Panc1 (cell line): ENCODE measurements at regions not wholly inside any gene's neighbourhood (a gene's known extent, or its start where the extent isn't known, plus 50 kb on each side); places are given as distances from the start of the nearest gene placed in this dataset.

Experiments used
- ATAC-seq: fragments of 200-7000 bp; cut with Tn5 transposase; 2 replicates; pipeline ENCODE4 v1.9.1; 2020; ENCODE audit warnings: mild to moderate bottlenecking, moderate library complexity
- BruUV-seq: library from RNA; stranded (reverse); fragments of 400-500 nt; replicated peaks from 2 replicates; lab custom pipeline; 2021; lab: Mats Ljungman, UMichigan
- CTCF ChIA-PET: fragments of 300-600 bp; sonication (Branson Sonifier 250); formaldehyde crosslinking; loops from one replicate; lab custom pipeline; 2022; ENCODE audit warnings: antibody characterized with exemption; lab: Charles Lee
- POLR2A ChIA-PET: fragments of 300-600 bp; sonication (Branson Sonifier 250); formaldehyde crosslinking; loops from one replicate; lab custom pipeline; 2022; ENCODE audit warnings: antibody characterized with exemption; lab: Charles Lee
- DNase-seq: peaks from one replicate; pipeline ENCODE4 v3.0.0-alpha.2; 2010; ENCODE audit warnings: low read depth, low spot score
- H3K27ac ChIP-seq: 2 replicates; pipeline ENCODE4 v1.5.1; 2011; ENCODE audit warnings: mild to moderate bottlenecking, low read length, inconsistent platforms
- H3K27me3 ChIP-seq: fragments of 200-500 bp; sonication (Bioruptor generic); 2 replicates; pipeline ENCODE4 v1.6.0; 2014; ENCODE audit warnings: low read length, inconsistent platforms; ENCODE audit not compliant: control insufficient read depth, insufficient read depth
- H3K36me3 ChIP-seq: fragments of 200-500 bp; sonication (Bioruptor generic); 2 replicates; pipeline ENCODE4 v1.5.1; 2014; ENCODE audit warnings: inconsistent platforms, mild to moderate bottlenecking, low read length, moderate library complexity; ENCODE audit not compliant: control insufficient read depth, insufficient read depth
- H3K4me1 ChIP-seq: 2 replicates; pipeline ENCODE4 v1.5.1; 2011; ENCODE audit warnings: inconsistent platforms, mild to moderate bottlenecking, low read length, moderate library complexity; ENCODE audit not compliant: control insufficient read depth, insufficient read depth
- H3K4me3 ChIP-seq, 2 experiments: 2 replicates each; pipeline ENCODE4 v1.5.1; 2011 to 2012; ENCODE audit warnings: low read depth in 2 of 2, low read length in 2 of 2, mild to moderate bottlenecking in 2 of 2, inconsistent platforms in 1 of 2, moderate library complexity in 1 of 2
- H3K9me3 ChIP-seq: fragments of 200-500 bp; sonication (Bioruptor generic); 2 replicates; pipeline ENCODE4 v1.5.1; 2014; ENCODE audit warnings: low read depth, mild to moderate bottlenecking, inconsistent platforms, low read length, moderate library complexity; ENCODE audit not compliant: control insufficient read depth, insufficient read depth
- POLR2AphosphoS5 ChIP-seq: IDR thresholded peaks from 2 replicates; pipeline ENCODE4 v1.6.1; 2012; ENCODE audit warnings: mild to moderate bottlenecking, low read depth, low read length, moderate library complexity
- SIN3A ChIP-seq: IDR thresholded peaks from 2 replicates; pipeline ENCODE4 v1.6.1; 2012; ENCODE audit warnings: low read depth, mild to moderate bottlenecking, low read length, moderate library complexity, borderline replicate concordance; ENCODE audit not compliant: insufficient read depth
- TCF7L2 ChIP-seq: IDR thresholded peaks from 2 replicates; pipeline ENCODE4 v1.6.1; 2011; ENCODE audit warnings: mild to moderate bottlenecking, low read depth, low read length, inconsistent platforms
- in situ Hi-C: cut with HindIII; loops from 2 replicates; pipeline ENCODE4 v1.10.0; 2016; ENCODE audit warnings: low sequenced_read_pairs, low pct_unique_long_range_greater_than_20kb
- intact Hi-C: fragments of 100-400 bp; cut with micrococcal nuclease; formaldehyde crosslinking; loops from one replicate; pipeline ENCODE4 v1.10.0; 2022; ENCODE audit not compliant: unreplicated experiment
- TF ChIP-seq, protein P1 (sequence below): fragments of 450-650 bp; IDR thresholded peaks from 2 replicates; pipeline ENCODE4 v1.5.1; 2017; ENCODE audit warnings: mild to moderate bottlenecking
- TF ChIP-seq, protein P2 (sequence below), 2 experiments: IDR thresholded peaks; 2 replicates each; pipeline ENCODE4 v1.6.1; 2011 to 2012; ENCODE audit warnings: low read depth in 2 of 2, control low read depth in 1 of 2, low read length in 1 of 2, mild to moderate bottlenecking in 1 of 2, moderate library complexity in 1 of 2; ENCODE audit not compliant: insufficient read depth in 1 of 2

DNA sequence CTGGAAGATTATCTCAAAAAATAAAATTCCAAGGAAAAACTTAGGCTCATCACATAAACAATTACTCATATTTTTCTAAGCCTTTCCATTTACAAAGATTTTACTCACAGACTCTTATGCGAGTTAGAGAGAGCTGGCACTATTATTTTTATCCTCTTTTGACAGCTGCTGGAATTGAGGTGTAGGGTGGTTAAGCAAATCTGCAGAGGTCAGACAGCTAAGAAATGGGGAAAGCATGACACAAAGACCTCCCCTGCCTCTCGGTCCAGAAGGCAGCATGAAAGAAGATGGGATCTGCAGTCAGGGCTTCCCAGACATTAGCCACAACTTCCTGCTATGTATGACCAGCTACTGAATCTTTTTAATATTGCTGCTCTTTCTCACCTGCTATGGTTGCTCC is 89.9 kb upstream of the CPEB2 start:
- in situ Hi-C loops (no loop called here), intact Hi-C loops (no loop called here)

DNA sequence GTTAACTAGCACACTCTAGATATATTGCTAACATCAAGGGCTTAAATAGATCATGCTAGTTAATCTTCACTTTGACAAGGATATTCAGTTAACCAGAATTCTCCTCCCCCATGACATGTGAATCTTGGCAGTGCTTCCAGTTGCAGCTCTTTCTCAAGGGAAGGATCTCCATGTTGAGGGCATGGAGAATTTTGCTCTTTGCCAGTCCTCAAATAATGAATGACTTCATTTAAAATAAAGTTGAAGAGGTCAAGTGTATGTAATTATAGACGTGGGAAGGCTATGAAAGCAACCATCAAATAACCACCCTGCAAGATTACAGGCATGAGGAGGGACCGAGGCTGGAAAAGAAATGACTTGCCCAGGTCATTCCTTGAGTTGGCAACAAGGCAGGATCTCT is 87.3 kb upstream of the CPEB2 start:
- intact Hi-C loops (no loop called here), in situ Hi-C loops (no loop called here)
- no TSS peak for BruUV-seq
- TF ChIP-seq SIN3A (no peak), TCF7L2 (no peak), POLR2AphosphoS5 (no peak)
- TF ChIP-seq, protein P1, sequence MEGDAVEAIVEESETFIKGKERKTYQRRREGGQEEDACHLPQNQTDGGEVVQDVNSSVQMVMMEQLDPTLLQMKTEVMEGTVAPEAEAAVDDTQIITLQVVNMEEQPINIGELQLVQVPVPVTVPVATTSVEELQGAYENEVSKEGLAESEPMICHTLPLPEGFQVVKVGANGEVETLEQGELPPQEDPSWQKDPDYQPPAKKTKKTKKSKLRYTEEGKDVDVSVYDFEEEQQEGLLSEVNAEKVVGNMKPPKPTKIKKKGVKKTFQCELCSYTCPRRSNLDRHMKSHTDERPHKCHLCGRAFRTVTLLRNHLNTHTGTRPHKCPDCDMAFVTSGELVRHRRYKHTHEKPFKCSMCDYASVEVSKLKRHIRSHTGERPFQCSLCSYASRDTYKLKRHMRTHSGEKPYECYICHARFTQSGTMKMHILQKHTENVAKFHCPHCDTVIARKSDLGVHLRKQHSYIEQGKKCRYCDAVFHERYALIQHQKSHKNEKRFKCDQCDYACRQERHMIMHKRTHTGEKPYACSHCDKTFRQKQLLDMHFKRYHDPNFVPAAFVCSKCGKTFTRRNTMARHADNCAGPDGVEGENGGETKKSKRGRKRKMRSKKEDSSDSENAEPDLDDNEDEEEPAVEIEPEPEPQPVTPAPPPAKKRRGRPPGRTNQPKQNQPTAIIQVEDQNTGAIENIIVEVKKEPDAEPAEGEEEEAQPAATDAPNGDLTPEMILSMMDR, result no peak
- TF ChIP-seq, protein P2, sequence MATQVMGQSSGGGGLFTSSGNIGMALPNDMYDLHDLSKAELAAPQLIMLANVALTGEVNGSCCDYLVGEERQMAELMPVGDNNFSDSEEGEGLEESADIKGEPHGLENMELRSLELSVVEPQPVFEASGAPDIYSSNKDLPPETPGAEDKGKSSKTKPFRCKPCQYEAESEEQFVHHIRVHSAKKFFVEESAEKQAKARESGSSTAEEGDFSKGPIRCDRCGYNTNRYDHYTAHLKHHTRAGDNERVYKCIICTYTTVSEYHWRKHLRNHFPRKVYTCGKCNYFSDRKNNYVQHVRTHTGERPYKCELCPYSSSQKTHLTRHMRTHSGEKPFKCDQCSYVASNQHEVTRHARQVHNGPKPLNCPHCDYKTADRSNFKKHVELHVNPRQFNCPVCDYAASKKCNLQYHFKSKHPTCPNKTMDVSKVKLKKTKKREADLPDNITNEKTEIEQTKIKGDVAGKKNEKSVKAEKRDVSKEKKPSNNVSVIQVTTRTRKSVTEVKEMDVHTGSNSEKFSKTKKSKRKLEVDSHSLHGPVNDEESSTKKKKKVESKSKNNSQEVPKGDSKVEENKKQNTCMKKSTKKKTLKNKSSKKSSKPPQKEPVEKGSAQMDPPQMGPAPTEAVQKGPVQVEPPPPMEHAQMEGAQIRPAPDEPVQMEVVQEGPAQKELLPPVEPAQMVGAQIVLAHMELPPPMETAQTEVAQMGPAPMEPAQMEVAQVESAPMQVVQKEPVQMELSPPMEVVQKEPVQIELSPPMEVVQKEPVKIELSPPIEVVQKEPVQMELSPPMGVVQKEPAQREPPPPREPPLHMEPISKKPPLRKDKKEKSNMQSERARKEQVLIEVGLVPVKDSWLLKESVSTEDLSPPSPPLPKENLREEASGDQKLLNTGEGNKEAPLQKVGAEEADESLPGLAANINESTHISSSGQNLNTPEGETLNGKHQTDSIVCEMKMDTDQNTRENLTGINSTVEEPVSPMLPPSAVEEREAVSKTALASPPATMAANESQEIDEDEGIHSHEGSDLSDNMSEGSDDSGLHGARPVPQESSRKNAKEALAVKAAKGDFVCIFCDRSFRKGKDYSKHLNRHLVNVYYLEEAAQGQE (IDR thresholded peaks at IDR 0.05; ENCODE audit: insufficient read depth in 1 of 2, low read depth in 2 of 2, low read length in 1 of 2), result no peak
- ChIA-PET CTCF (no interaction called here), POLR2A (no interaction called here)
- no peaks in the 10 kb centered on the region for H3K9me3 ChIP-seq
- ATAC-seq, result no peak
- no peaks in the 10 kb centered on the region for H3K27me3 ChIP-seq
- no peak overlapping the region for H3K27ac ChIP-seq
- no peak for DNase-seq
- H3K4me3 ChIP-seq, result no peak overlapping the region
- H3K36me3 ChIP-seq, result no peaks in the 10 kb centered on the region
- no peaks in the 10 kb centered on the region for H3K4me1 ChIP-seq

More for the DNA sequence above, 89.9 kb upstream of the CPEB2 start:
- H3K4me3 ChIP-seq, result no peak overlapping the region
- H3K27me3 ChIP-seq, result no peaks in the 10 kb centered on the region
- ChIA-PET CTCF (no interaction called here), POLR2A (no interaction called here)
- H3K27ac ChIP-seq, result no peak overlapping the region
- ATAC-seq (no peak), DNase-seq (no peak)
- no peaks in the 10 kb centered on the region for H3K9me3 ChIP-seq
- TF ChIP-seq SIN3A, result no peak
- TF ChIP-seq, protein P2 (IDR thresholded peaks at IDR 0.05; ENCODE audit: insufficient read depth in 1 of 2, low read depth in 2 of 2, low read length in 1 of 2), result no peak
- no peak for TF ChIP-seq TCF7L2
- no peak for TF ChIP-seq POLR2AphosphoS5
- TF ChIP-seq, protein P1, result no peak
- no peaks in the 10 kb centered on the region for H3K36me3 ChIP-seq
- H3K4me1 ChIP-seq, result no peaks in the 10 kb centered on the region
- no TSS peak for BruUV-seq
